D721Med (cell line): ENCODE measurements at regions not wholly inside any gene's neighbourhood (a gene's known extent, or its start where the extent isn't known, plus 50 kb on each side); places are given as distances from the start of the nearest gene placed in this dataset.

Experiments used
- DNase-seq: peaks from one replicate; pipeline ENCODE4 v3.0.0; 2011; ENCODE audit warnings: low spot score; ENCODE audit not compliant: insufficient read length
- FAIRE-seq: peaks from 2 replicates; lab custom pipeline; 2011; peaks lifted over from hg19 to GRCh38; lab: Jason Lieb, UNC
- CTCF ChIP-seq: IDR thresholded peaks from 2 replicates; pipeline ENCODE4 v1.5.1; 2012; ENCODE audit warnings: mild to moderate bottlenecking, control low read depth; ENCODE audit not compliant: insufficient read depth; ENCODE audit errors: missing control alignments

- FAIRE-seq (no peak), DNase-seq (no peak)
- no peak for TF ChIP-seq CTCF
These were observed 168.7 kb downstream of the GALC start for GRCh38 chr14:87824266-87824665.

GRCh38 chr14:87816416-87816815 is 176.6 kb downstream of the GALC start:
- no peak for FAIRE-seq
- DNase-seq = no peak
- no peak for TF ChIP-seq CTCF

GRCh38 chr14:87815121-87815520 is 177.9 kb downstream of the GALC start:
- no peak for TF ChIP-seq CTCF
- FAIRE-seq = no peak
- DNase-seq = no peak

GRCh38 chr14:87813686-87814085 is 179.3 kb downstream of the GALC start:
- FAIRE-seq = no peak
- no peak for DNase-seq
- TF ChIP-seq CTCF = no peak

GRCh38 chr14:87813211-87813610 is 179.8 kb downstream of the GALC start:
- DNase-seq = no peak
- TF ChIP-seq CTCF = no peak
- no peak for FAIRE-seq

GRCh38 chr14:87811246-87811645 is 181.7 kb downstream of the GALC start:
- FAIRE-seq (no peak), DNase-seq (no peak)
- TF ChIP-seq CTCF = no peak

GRCh38 chr14:87810711-87811110 is 182.3 kb downstream of the GALC start:
- TF ChIP-seq CTCF = no peak
- FAIRE-seq = no peak
- DNase-seq = no peak
